AG09319 (cell line): ENCODE measurements at regions not wholly inside any gene's neighbourhood (a gene's known extent, or its start where the extent isn't known, plus 50 kb on each side); places are given as distances from the start of the nearest gene placed in this dataset.

Experiments
- DNase-seq: peaks from one replicate; pipeline ENCODE4 v3.0.0-alpha.2; 2010; ENCODE audit warnings: low read depth; ENCODE audit errors: extremely low read depth
- TF ChIP-seq, protein P1 (sequence below): IDR thresholded peaks from 2 replicates; pipeline ENCODE4 v1.5.1; 2011; ENCODE audit warnings: low read depth, mild to moderate bottlenecking, inconsistent platforms, low read length, moderate library complexity

GRCh38 chr1:220999872-221000863, 120.9 kb downstream of the HLX start:
- DNase-seq: no peak
- TF ChIP-seq, protein P1, sequence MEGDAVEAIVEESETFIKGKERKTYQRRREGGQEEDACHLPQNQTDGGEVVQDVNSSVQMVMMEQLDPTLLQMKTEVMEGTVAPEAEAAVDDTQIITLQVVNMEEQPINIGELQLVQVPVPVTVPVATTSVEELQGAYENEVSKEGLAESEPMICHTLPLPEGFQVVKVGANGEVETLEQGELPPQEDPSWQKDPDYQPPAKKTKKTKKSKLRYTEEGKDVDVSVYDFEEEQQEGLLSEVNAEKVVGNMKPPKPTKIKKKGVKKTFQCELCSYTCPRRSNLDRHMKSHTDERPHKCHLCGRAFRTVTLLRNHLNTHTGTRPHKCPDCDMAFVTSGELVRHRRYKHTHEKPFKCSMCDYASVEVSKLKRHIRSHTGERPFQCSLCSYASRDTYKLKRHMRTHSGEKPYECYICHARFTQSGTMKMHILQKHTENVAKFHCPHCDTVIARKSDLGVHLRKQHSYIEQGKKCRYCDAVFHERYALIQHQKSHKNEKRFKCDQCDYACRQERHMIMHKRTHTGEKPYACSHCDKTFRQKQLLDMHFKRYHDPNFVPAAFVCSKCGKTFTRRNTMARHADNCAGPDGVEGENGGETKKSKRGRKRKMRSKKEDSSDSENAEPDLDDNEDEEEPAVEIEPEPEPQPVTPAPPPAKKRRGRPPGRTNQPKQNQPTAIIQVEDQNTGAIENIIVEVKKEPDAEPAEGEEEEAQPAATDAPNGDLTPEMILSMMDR: no peak

- no peak for DNase-seq
- TF ChIP-seq, protein P1: no peak
These were observed 121.9 kb downstream of the HLX start for GRCh38 chr1:221001167-221001566.

GRCh38 chr1:221002601-221003000, 123.4 kb downstream of the HLX start:
- DNase-seq: no peak
- TF ChIP-seq, protein P1: no peak

GRCh38 chr1:221011145-221011544, 131.9 kb downstream of the HLX start:
- TF ChIP-seq, protein P1: no peak
- no peak for DNase-seq

GRCh38 chr1:221012120-221012519, 132.9 kb downstream of the HLX start:
- TF ChIP-seq, protein P1: no peak
- no peak for DNase-seq

- no peak for DNase-seq
- TF ChIP-seq, protein P1: no peak
These were observed 134.7 kb downstream of the HLX start for GRCh38 chr1:221013691-221014660.
